ENCODE measurements at regions not wholly inside any gene's neighbourhood (a gene's known extent, or its start where the extent isn't known, plus 50 kb on each side); places are given as distances from the start of the nearest gene placed in this dataset.

DNA sequence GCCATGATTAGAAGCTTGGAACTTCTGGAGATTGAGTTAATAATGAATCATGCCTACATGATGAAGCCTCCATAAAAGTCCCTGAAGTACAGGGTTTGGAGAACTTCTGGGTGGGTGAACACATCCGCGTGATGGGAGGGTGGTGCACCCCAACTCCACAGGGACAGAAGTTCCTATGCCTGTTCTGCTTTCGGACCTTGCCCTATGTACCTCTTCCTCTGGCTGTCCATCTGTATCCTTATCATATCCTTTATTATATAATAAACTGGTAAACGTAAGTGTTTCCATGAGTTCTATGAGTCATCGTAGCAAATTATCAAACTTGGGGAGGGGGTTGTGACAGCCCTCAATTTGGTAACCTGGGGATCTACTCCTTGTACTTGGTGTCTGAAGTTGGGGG is 60.2 kb downstream of the ADM start:
- TF ChIP-seq, protein P1, sequence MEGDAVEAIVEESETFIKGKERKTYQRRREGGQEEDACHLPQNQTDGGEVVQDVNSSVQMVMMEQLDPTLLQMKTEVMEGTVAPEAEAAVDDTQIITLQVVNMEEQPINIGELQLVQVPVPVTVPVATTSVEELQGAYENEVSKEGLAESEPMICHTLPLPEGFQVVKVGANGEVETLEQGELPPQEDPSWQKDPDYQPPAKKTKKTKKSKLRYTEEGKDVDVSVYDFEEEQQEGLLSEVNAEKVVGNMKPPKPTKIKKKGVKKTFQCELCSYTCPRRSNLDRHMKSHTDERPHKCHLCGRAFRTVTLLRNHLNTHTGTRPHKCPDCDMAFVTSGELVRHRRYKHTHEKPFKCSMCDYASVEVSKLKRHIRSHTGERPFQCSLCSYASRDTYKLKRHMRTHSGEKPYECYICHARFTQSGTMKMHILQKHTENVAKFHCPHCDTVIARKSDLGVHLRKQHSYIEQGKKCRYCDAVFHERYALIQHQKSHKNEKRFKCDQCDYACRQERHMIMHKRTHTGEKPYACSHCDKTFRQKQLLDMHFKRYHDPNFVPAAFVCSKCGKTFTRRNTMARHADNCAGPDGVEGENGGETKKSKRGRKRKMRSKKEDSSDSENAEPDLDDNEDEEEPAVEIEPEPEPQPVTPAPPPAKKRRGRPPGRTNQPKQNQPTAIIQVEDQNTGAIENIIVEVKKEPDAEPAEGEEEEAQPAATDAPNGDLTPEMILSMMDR (IDR thresholded peaks at IDR 0.05; ENCODE audit: low read length), result no peak
- TF ChIP-seq EZH2 (optimal IDR thresholded peaks at IDR 0.05; ENCODE audit: low read depth, low read length), result no peak
- TF ChIP-seq EZH2phosphoT487 (IDR thresholded peaks at IDR 0.05; ENCODE audit: low read length), result no peak
